ENCODE measurements at regions not wholly inside any gene's neighbourhood (a gene's known extent, or its start where the extent isn't known, plus 50 kb on each side); places are given as distances from the start of the nearest gene placed in this dataset.

DNA sequence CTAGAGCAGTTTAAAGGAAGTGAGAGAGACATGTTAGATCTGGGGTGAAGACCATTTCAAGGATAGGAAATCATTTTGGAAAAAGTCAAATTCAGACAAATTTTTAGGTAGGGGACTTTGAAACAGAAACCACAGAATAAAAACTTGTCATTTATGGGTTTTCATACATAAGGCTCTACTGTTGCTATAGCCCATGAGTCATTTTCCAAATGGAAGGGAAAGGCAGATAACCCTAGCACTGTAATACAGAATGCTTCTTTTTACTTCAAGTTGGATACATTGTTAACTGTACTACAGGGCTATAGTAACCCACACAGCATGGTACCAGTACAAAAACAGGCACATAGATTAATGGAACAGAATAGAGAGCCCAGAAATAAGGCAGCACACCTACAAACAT is 455.4 kb downstream of the EBF1 start:
- in situ Hi-C loops (cut with MboI; ENCODE audit: low sequenced_read_pairs): no loop called here

- in situ Hi-C loops (cut with MboI; ENCODE audit: low sequenced_read_pairs): no loop called here
Observed at GRCh38 chr5:158643840-158644239, 455.9 kb downstream of the EBF1 start.

DNA sequence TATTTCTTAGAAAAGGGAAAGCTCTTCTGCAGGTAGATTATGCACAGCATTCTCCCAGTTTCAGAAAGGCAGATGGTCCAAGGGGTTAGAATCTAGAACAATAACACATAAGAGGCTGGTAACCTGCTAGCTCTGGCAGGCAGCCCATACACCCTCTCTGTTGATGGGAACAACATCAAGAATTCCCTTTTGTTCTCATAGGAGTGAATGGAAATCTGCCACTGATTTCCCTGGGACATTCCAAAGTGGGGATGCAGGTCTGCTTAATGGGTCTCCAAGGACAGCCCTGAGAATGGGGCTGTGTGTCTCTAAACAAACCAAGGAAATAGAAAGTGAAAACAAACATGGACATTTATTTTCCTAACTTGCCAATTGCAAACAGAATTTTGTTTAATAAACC is 456.8 kb downstream of the EBF1 start:
- in situ Hi-C loops (cut with MboI; ENCODE audit: low sequenced_read_pairs): no loop called here

GRCh38 chr5:158641016-158641415 is 458.7 kb downstream of the EBF1 start:
- in situ Hi-C loops (cut with MboI; ENCODE audit: low sequenced_read_pairs): no loop called here

GRCh38 chr5:158640593-158640980 is 459.1 kb downstream of the EBF1 start:
- in situ Hi-C loops (cut with MboI; ENCODE audit: low sequenced_read_pairs): no loop called here

- in situ Hi-C loops (cut with MboI; ENCODE audit: low sequenced_read_pairs): no loop called here
Observed at GRCh38 chr5:158639881-158640592, 459.7 kb downstream of the EBF1 start.

DNA sequence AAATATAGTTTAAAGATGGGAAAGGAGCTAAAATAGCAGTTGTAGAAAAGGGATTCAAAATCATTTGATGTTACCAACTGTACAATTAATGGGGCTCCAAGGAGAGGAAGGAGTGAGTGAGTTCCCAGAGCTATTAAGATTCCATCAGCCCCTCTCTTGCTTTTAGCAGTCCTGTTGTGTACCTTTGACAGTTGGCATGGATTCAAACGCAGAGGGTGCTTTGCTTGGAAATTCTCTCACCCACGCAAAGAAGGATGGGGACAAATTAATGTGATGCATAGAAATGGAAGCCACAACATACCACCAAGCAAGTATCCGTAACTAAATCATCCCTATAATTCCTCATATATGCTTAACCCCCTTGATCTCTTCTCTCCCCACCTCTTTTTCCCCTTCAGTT is 461.3 kb downstream of the EBF1 start:
- in situ Hi-C loops (cut with MboI; ENCODE audit: low sequenced_read_pairs): no loop called here

DNA sequence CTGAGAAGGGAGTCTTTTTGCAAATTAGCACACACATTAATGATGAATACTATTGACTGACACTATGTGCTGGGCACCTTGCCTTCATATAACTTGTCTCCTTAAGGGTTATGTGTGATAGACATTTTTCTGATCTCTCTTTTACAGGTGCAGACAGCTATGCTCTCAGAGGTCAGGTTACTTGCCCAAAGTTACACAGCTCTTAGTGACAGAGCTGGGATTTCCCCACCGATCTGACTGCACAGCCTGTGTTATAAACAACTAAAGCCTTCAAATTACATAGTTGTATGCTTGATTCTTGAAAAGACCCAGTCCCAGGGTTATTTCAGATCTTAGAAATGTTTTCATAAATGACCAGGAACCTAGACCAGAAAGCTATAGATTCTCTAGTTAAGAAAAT is 462.7 kb downstream of the EBF1 start:
- in situ Hi-C loops (cut with MboI; ENCODE audit: low sequenced_read_pairs): no loop called here

- in situ Hi-C loops (cut with MboI; ENCODE audit: low sequenced_read_pairs): no loop called here
Observed at GRCh38 chr5:158635565-158635964, 464.2 kb downstream of the EBF1 start.

DNA sequence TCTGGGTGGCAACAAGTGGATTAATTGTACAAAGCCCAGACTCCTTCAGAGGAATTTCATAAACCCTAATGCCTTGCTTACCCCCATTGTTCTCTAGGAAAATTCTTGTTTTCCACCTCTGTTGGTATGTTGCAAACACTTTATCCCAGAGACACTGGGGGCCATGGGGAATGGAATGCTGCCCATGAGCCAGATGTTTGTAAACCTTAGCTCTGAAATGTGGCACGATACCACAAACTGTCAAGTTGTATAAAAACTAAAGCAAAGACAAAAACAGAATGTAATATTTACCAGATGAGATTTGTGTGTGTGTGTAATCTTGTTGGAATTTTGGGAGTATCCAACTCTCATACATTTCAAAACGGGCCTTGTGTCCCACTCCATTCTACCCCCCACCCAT is 465.0 kb downstream of the EBF1 start:
- in situ Hi-C loops (cut with MboI; ENCODE audit: low sequenced_read_pairs): no loop called here

DNA sequence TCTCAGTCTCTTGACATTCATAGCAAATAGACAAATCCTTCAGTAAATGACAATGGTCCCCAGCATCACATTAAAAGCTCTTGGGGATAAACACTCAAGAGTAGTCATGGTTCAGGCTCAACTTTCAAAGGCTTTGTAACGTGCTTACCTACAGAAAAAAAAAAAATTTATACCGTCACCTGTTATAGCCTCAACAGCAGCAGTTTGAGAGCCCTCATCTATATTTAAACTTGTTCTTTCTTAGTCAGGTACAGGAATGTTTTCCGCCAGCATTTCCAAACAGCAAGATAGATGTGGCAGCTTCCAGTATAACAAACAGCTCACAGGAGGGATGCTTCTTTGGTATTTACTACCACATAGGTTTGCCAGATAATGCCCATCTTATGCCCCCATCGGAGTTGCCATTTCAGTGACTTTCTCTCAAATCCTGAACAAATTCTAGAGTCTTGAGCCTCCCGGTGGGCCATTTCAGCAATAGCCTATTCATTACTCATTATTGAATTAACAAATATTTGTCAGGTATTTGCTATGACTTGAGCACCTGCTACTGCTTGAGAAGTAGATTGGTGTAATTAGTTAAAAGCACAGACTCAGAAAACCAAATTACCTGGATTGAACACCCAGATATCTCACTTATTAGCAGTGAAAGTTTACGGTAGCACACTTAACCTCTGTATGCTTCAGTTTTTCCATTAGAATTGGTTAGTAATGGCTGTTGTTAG is 470.0 kb downstream of the EBF1 start:
- in situ Hi-C loops (cut with MboI; ENCODE audit: low sequenced_read_pairs): no loop called here

DNA sequence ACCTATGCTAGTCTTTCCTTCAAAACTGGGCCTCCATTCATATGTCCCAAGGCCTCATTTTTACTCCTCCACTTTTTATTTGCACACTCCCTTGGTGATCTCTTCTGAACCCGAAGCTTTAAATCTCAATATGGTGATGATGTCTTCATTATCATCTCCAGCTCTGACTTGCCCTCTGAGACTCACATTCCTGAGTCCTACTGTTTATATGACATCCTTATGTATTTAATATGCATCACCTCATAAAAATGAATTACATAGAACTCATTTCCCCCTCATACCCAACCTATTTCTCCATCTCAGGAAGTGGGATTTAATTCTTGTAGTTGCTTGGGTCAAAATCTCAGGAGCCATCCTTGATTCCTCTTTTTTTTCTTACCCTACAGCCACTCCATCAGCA is 473.0 kb downstream of the EBF1 start:
- in situ Hi-C loops (cut with MboI; ENCODE audit: low sequenced_read_pairs): no loop called here

- in situ Hi-C loops (cut with MboI; ENCODE audit: low sequenced_read_pairs): no loop called here
Observed at GRCh38 chr5:158623971-158624370, 475.7 kb downstream of the EBF1 start.

- in situ Hi-C loops (cut with MboI; ENCODE audit: low sequenced_read_pairs): no loop called here
Observed at GRCh38 chr5:158621391-158621790, 478.3 kb downstream of the EBF1 start.

- in situ Hi-C loops (cut with MboI; ENCODE audit: low sequenced_read_pairs): no loop called here
Observed at GRCh38 chr5:158619083-158619788, 480.5 kb downstream of the EBF1 start.

DNA sequence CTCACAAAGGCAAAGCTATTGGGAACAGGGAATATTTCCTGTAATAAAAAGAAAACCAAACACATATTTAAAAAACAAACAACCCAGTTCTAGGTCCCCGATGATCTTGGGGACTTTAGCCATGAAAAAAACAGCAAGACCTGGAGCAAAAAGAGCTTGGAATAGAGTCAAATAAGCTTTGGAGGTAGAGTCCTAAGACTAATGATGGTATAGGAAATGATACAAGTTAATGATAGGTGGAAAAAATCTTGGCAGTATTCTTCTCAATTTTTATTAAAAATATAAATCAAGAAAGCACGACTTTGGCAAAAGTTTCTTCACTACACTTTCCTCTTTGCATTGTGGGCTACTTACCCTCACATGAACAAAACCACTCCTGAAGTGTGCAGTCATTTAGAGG is 481.5 kb downstream of the EBF1 start:
- in situ Hi-C loops (cut with MboI; ENCODE audit: low sequenced_read_pairs): no loop called here

- in situ Hi-C loops (cut with MboI; ENCODE audit: low sequenced_read_pairs): no loop called here
Observed at GRCh38 chr5:158616707-158617106, 483.0 kb downstream of the EBF1 start.

- in situ Hi-C loops (cut with MboI; ENCODE audit: low sequenced_read_pairs): no loop called here
Observed at GRCh38 chr5:158614951-158615350, 484.8 kb downstream of the EBF1 start.

DNA sequence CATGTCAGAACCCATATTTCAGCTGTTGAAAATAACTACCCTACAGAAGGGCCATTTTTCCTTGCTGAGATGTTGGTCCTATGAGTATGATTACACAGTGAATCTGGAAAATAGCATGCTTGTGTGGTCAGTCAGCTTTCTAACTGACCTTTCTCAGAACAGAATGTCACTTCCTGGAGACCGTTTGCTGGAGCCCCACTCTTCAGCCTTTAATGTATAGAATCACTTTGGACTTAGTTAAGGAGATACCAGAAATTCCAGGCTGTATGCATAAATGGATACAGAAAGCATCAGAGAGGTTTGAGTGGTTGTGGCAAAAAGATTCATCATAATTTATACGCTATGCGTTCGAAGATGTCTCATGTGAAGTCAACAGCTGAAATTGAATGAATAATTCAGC is 488.1 kb downstream of the EBF1 start:
- in situ Hi-C loops (cut with MboI; ENCODE audit: low sequenced_read_pairs): no loop called here

GRCh38 chr5:158610051-158610415 is 489.7 kb downstream of the EBF1 start:
- in situ Hi-C loops (cut with MboI; ENCODE audit: low sequenced_read_pairs): no loop called here

GRCh38 chr5:158609333-158610050 is 490.2 kb downstream of the EBF1 start:
- in situ Hi-C loops (cut with MboI; ENCODE audit: low sequenced_read_pairs): no loop called here

Data from HL-60/S4 treated with phorbol 12-myristate 13-acetate at 8.2 ng/mL for 4 days and 3 days (cell line).